Erythroblast (primary cell): ENCODE measurements at regions not wholly inside any gene's neighbourhood (a gene's known extent, or its start where the extent isn't known, plus 50 kb on each side); places are given as distances from the start of the nearest gene placed in this dataset.

Experiments used
- GATA1 ChIP-seq: IDR thresholded peaks from 2 replicates; pipeline ENCODE4 v1.6.1; 2011; ENCODE audit warnings: low read depth, mild to moderate bottlenecking, control low read depth, low read length, moderate library complexity
- POLR2A ChIP-seq: IDR thresholded peaks from 2 replicates; pipeline ENCODE4 v1.6.1; 2011; ENCODE audit warnings: mild to moderate bottlenecking, low read length

- TF ChIP-seq POLR2A (no peak), GATA1 (no peak)
Measured at GRCh38 chr15:101545548-101546505, 56.3 kb upstream of the PCSK6 start.
